NCI-H2029 treated with DMSO at 0.1 percent for 48 hours (cell line): ENCODE measurements at regions not wholly inside any gene's neighbourhood (a gene's known extent, or its start where the extent isn't known, plus 50 kb on each side); places are given as distances from the start of the nearest gene placed in this dataset.

ENCODE experiments used
- DNase-seq: peaks from one replicate; lab custom pipeline; 2025; lab: John Stamatoyannopoulos, UW

GRCh38 chr10:78944723-78945312, 123.9 kb upstream of the ZMIZ1 start:
- no peak for DNase-seq

- no peak for DNase-seq
Observed at GRCh38 chr10:78945838-78946237, 122.9 kb upstream of the ZMIZ1 start.

- DNase-seq, result no peak
Observed at GRCh38 chr10:78947226-78947625, 121.5 kb upstream of the ZMIZ1 start.

DNA sequence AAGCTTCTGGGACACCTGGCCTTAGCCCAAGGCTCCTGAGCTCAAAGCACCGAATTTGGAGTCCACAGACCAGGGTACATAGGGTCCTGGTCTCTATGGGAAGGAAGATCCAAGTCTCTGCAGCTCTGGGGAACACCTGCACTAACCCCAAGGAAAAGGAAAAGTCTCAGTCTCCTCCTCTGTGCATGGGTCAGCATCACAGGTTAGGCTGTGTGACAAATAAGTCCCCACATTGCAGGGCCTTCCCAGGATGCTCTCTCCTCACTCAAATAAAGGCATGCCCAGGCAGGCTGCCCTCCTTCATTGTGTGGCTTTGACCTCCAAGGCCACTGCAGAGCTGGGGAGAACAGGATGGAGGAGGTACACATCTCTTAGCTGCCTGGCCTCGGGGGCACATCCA, 121.0 kb upstream of the ZMIZ1 start:
- DNase-seq, result no peak

DNA sequence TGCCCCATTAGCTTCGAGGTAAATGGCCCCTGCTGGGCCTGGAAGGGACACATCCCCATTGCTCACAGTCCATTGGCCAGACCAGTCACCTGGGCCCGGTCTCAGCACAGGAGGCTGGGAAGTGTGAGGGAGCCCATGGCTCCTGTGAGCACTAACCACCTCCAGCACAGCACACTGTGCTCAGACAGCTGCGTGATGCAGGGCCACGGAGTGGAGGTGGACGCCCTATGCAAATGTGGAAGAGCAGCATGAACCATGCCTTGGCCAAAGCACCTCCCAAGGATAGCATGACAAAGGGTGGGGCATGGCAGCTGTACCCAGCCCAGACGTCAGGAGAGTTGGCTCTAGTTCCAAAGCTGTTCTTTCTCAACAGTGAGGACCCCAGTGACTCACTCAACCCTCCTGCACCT, 120.1 kb upstream of the ZMIZ1 start:
- no peak for DNase-seq

GRCh38 chr10:78950656-78951587, 117.8 kb upstream of the ZMIZ1 start:
- DNase-seq, result no peak

GRCh38 chr10:78952030-78952429, 116.7 kb upstream of the ZMIZ1 start:
- no peak for DNase-seq

DNA sequence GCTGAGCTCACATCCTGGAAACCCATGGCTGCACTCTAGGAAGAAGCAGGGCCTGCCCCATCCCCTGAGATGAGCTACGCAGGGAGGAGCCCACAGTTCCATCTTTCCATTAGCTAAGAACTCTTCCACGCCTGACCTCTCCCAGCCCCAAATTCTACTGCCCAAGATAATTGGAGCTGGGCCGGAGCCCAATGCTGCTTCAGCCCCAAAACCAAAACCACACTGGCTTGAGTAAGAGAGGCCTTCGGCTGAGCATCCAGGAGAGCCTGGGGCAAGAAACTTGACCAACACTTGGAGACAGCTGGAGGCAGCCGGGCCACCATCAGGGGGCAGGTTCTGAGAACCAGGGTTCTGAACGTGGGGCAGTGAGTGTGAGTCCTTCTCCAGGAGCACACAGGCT, 116.1 kb upstream of the ZMIZ1 start:
- DNase-seq, result no peak

- no peak for DNase-seq
Observed at GRCh38 chr10:78953113-78953798, 115.5 kb upstream of the ZMIZ1 start.

GRCh38 chr10:78953799-78954297, 114.9 kb upstream of the ZMIZ1 start:
- no peak for DNase-seq

DNA sequence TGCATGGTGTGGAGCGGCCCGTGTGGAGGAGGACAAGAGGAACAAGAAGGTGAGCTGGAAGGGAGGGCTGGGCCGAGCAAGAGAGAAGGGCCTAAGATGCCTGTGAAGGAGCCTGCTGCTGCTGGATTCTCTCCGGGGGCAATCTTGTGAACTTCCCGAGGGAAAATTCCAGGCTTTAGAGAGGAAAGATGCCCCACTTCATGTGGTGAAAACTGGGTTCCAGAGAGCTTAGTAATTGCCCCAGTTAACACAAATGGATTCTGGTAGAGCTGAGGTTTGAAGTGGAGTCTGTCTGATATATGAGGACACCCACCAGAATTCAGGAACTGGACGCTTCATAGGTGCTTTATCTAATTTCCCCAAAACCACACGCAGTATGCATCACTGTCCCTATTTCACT, 114.1 kb upstream of the ZMIZ1 start:
- DNase-seq, result no peak

- no peak for DNase-seq
Observed at GRCh38 chr10:78955206-78955605, 113.6 kb upstream of the ZMIZ1 start.

DNA sequence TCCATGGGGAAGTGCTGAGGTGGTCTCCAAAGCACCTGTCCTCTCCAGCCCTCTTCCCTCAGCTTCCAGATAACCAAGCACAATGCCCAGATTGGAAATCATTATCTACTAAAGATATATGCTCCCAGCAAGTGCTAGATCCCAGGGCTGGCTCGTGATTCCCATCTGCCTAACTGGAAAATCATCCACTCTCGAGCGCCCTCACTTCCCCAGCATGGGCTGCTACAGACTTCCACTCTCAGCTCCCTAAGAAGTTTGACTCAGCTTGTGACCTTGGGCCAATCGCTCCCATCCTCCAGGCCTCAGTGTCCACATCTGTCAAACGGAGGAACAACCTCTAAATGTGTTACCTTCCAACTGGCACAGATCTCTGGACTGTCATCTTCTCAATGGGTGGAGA, 112.4 kb upstream of the ZMIZ1 start:
- DNase-seq, result no peak

- DNase-seq, result no peak
Observed at GRCh38 chr10:78957471-78958039, 111.2 kb upstream of the ZMIZ1 start.

GRCh38 chr10:78959217-78959923, 109.4 kb upstream of the ZMIZ1 start:
- no peak for DNase-seq

GRCh38 chr10:78959924-78960285, 108.9 kb upstream of the ZMIZ1 start:
- no peak for DNase-seq

DNA sequence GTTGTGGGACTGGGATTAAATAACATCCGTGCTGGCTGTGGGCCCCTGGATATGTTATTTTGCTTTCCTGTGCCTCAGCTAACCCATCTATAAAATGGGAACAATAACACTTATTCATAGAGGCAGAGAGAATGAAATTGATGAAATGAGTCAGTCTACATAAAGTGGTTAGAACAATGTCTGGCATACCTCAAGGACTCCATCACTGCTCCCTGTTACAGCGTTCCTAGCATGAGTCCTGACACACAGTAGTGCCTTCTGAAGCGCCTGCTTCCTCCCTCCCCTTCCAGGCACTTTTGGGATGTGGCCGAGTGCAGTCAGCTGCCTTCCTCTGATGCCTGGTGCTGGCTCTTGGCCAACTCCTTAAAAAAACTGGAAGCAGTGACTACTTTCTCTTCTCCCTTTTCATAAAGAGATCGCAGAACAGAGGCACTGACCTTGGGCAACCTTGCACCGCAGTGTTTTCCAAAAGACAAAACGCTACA, 108.4 kb upstream of the ZMIZ1 start:
- DNase-seq, result peak; percentile 3

DNA sequence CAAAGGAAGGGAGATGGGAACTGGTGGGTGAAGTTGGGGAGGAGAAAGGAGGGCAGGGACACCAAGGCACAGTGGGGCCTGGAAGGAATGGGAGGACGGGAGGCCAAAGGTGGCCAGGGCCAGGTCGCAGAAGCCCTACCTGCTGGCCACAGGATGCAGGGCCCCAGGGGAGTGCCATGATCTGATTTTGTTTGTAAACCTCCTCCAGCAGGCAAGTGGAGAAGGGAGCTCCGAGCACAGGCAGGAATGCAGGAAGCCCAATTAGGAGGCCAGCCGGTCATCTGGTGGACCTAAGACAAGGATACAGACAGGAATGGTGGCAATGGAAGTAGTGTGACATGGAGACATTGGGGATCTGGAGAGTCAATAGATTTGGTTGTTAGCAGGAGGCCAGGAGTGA, 107.0 kb upstream of the ZMIZ1 start:
- DNase-seq, result no peak

GRCh38 chr10:78963074-78964034, 105.4 kb upstream of the ZMIZ1 start:
- DNase-seq, result no peak

GRCh38 chr10:78964274-78964951, 104.4 kb upstream of the ZMIZ1 start:
- no peak for DNase-seq
